ENCODE measurements at regions not wholly inside any gene's neighbourhood (a gene's known extent, or its start where the extent isn't known, plus 50 kb on each side); places are given as distances from the start of the nearest gene placed in this dataset.

GRCh38 chr12:116650585-116651087 is 87.2 kb downstream of the SPRING1 start:
- DNase-seq = no peak

- no peak for DNase-seq
Observed at GRCh38 chr12:116650062-116650461, 87.8 kb downstream of the SPRING1 start.

- no peak for DNase-seq
Observed at GRCh38 chr12:116647813-116648212, 88.6 kb downstream of the MAP1LC3B2 start.

GRCh38 chr12:116646901-116647300 is 87.7 kb downstream of the MAP1LC3B2 start:
- no peak for DNase-seq

DNA sequence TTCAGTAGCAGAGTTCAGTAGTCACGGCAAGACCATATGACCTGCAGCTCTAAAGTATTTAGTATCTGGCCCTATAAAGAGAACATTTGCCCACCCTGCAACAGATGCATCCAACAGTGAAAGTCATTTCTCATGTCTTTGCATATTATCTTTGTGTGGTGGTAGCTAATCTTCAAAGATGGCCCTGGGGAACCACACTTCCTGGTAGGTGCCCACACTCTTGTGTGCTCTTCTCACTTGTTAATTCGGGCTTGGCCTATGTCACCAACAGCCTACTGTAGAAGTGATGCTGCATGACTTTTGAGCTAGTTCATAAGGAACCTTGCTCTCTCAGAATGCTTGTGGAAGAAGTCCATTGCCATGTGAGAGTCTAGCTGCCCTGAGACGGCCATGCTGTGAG is 85.6 kb downstream of the MAP1LC3B2 start:
- no peak for DNase-seq

- peak; percentile 66 for DNase-seq
Observed at GRCh38 chr12:116642683-116643082, 83.5 kb downstream of the MAP1LC3B2 start.

DNA sequence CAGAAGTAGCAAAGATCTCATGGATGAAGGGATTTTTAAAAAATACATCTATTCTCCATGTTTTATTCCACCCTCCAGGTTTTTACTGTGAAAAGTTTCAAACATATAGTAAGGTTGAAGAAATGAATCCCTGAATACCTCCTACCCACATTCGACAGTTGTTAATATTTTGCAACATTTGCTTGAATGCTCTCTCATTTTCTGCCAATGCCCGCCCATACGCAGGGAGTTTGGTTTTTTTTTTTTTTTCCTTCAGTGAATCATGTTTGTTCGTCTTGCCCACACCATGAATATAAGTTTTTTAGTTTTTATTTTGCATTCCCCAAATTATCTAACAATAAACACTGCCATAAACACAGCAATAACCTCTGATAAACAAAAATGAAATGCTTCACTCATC is 82.9 kb downstream of the MAP1LC3B2 start:
- DNase-seq = no peak

DNA sequence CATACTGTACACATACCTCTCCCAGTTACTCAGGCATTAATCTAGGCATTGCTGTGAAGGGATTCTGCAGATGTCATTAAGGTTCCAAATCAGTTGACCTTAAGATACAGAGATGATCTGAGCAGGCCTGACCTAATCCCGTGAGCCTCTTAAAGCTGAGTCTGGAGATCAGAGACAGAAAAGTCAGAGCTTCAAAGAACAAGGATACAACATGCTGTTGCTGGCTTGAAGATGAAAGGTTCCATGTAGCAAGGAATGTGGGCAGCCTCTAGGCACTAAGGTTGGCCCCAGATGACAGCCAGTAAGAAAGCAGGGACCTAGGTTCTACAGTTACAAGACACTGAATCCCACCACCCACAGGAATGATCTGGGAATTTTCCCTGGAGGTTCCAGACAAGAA is 81.1 kb downstream of the MAP1LC3B2 start:
- DNase-seq = no peak

GRCh38 chr12:116639765-116640164 is 80.6 kb downstream of the MAP1LC3B2 start:
- no peak for DNase-seq

DNA sequence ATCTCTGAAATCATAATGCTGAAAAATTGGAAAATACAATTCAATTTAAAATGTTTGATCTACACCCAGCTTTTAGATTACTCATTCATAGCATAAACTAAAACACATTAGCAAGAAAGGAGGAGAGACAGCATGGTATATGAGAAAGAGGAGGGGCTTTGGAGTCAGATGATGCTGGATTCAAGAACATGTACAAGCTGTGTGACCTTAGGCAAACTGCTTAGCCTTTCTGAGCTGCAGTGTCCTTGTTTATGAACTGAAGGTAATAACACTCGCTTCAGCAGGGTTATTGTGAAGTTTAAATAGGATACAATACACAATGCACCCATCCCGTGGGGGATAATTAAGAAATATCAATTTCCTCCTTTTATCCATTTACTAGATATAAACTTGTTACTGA is 79.2 kb downstream of the MAP1LC3B2 start:
- no peak for DNase-seq

DNA sequence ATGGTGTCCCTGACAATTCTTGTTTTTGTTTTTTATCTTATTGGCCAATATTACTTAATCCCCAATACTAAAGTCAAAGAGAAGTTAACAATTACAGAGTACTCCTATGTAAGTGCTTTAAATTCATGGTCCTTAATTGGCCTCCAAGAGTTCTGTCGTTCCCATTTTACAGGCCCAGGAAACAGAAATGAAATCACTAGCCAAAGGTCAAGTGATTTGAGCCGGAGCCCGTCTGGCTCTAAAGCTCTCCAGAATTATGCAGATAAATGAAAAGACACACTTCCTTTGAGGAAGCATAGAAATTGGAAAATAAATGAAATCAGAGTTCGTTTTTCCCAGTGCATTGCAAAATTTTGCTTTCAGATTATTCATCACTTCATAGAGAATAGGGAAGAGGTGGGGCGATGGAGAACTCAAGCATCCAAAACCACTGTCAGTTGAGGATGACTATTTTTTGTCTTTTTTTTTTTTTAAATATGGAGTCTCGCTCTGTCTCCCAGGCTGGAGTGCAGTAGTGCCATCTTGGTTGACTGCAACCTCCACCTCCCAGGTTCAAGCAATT is 78.5 kb downstream of the MAP1LC3B2 start:
- no peak for DNase-seq

GRCh38 chr12:116636608-116637519 is 77.7 kb downstream of the MAP1LC3B2 start:
- DNase-seq = no peak

GRCh38 chr12:116635487-116635886 is 76.3 kb downstream of the MAP1LC3B2 start:
- no peak for DNase-seq

- DNase-seq = no peak
Observed at GRCh38 chr12:116633476-116633875, 74.3 kb downstream of the MAP1LC3B2 start.

- DNase-seq = no peak
Observed at GRCh38 chr12:116631619-116632018, 72.4 kb downstream of the MAP1LC3B2 start.

DNA sequence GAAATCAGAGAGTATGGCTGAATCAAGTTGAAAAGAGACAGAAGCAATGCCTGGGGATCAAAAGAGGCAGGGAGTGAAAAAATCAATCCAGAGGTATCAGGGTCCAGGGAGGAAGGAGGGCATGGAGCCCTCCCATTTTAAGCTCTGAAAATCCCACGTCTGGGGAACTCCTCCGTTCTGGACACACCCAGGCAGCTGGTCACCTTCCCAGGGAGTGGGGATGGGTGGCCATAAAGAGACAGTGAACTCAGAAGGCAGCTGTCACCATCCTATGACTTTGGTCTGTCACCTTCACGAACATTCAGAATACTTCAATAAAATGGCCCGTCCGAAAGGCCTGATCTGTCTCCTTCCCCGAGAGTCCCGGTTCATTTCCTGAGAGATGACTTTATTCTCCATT is 71.6 kb downstream of the MAP1LC3B2 start:
- no peak for DNase-seq

- no peak for DNase-seq
Observed at GRCh38 chr12:116629480-116629879, 70.3 kb downstream of the MAP1LC3B2 start.

DNA sequence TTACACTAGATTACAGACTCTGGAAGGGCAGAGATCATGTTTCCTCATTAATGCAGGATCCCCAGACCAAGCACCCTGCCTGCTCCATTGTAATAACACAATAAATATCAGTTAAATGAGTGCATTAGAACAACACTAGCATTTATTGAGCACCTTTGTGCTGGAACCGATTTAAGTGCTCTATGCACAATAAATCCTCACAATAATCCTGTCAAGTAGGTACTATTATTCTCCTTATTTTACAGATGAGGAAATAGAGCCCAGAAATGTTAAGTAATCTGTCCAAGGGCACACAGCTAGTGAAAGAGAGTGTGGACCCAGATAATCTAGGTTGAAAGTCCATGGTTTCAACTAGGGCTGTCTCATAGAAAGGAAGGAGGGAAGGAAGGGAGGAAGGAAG is 69.8 kb downstream of the MAP1LC3B2 start:
- DNase-seq = no peak

DNA sequence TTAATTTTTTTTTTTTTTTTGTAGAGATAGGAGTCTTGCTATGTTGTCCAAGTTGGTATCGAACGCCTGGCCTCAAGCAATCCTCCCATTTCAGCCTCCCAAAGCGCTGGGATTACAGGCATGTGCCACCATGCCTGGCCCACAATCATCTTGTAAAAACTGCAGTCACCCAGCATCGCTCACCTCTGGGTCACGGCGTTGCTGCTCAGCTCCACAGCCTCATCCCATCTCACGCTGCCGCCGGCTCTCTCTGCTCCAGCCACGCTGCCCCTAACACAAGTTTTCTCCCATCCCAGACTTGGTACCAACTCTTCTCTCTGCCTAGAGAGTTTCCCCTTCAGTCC is 69.2 kb downstream of the MAP1LC3B2 start:
- no peak for DNase-seq

All from OCI-M1 (cell line).